GM19035 (cell line): ENCODE measurements at regions not wholly inside any gene's neighbourhood (a gene's known extent, or its start where the extent isn't known, plus 50 kb on each side); places are given as distances from the start of the nearest gene placed in this dataset.

Experiments
- ATAC-seq: cut with Tn5 transposase; IDR thresholded peaks from one replicate; pipeline ENCODE4 v1.9.1; 2021; ENCODE audit not compliant: unreplicated experiment

DNA sequence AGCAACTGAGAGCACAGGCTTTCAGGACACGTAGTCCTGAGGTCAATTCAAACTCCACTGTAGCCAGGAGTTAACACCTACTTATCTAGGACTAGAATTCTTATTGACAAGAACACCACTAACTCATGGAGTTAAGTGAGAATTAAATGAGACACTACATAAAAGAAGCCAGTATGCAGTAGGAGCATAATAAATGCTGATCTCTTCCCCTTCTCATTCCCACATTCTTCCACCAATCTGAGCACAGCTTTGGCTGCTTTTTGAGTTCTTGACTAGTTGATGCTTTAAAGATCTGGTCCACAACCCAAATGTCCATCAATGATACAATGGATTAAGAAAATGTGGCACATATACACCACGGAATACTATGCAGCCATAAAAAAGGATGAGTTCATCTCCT lies 55.2 kb downstream of the TTC32 start:
- no peak for ATAC-seq

DNA sequence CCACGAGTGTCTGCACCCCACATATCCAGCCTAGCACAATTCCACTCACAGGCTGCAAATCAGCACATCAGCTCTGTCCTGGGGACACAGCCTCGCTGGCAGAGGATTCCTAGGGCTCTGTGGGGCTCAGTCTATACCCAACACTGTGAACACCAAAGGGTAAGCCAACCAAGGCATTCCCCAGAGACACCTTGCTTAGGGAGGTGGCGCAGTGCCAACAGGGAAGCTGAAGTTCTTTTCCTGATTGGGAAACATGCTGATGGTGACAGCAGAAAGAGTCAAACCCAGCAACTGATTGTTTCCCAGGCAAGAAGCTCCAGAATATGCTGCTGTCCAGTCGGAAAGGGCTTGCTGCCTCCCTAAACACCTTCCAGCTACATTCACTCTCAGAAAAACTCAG lies 55.8 kb downstream of the TTC32 start:
- no peak for ATAC-seq

GRCh38 chr2:19845323-19845920 lies 56.4 kb downstream of the TTC32 start:
- ATAC-seq, result no peak

GRCh38 chr2:19844750-19845149 lies 57.0 kb downstream of the TTC32 start:
- no peak for ATAC-seq

DNA sequence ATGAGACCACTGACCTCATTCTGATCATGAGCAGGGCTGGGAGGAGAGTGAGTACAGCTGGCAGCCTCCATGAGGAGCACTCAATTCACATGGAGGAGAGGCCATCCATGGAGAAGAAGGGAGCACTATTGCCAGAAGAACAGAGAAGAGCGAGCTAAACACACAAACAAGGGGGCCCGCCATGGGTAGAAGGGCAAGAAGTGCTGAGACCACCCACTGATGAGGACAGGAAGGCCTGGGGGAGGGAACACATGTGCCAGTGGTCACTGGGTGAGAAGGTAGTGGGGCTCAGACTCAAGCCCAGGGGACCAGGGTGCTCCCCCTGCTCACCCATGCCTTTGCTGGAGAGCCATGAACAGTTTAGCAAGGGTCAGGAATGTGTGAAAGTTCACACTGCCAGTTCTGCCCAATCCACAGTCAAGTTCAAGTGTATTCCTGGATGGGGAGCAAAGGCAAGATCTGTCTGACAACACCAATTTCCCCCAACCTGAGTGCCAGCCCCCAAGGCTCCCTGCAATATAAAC lies 57.7 kb downstream of the TTC32 start:
- ATAC-seq, result no peak

DNA sequence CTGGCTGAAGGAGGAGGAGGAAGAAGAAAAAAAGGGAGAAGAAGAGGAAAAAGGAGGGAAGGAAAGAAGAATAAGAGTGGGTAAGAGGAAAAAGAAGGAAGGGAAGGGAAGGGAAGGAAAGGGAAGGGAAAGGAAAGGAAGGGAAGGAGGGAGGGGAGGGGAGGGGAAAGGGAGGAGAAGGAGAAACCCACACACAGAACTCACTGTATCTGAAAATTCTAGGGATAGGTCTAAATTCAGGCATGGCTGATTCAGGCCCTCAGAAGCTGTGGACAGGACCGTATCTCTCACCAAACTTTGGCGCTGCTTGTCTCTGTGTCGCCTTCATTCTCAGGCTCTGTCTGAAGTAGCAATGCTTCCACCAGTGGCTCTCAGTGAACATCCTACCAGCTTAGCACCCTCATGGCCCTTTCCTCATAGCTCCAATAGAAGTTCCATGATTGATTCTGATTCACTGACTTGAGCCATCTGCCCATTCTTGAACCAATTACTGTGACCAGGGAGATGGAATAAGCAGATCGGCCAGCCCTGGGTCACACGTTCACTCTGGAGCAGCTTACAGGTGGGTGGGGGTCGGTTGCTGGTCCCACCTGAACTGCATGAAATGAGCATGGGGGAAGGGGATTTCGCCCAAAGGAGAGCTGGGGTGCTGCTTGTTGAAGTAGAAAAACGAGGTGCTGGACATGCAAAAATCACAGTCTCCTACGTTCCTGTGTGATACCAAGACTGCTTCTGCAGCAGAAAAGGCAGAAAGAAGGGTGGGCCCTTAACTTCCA lies 59.7 kb downstream of the TTC32 start:
- ATAC-seq, result no peak

GRCh38 chr2:19839438-19839837 lies 62.3 kb downstream of the TTC32 start:
- no peak for ATAC-seq

DNA sequence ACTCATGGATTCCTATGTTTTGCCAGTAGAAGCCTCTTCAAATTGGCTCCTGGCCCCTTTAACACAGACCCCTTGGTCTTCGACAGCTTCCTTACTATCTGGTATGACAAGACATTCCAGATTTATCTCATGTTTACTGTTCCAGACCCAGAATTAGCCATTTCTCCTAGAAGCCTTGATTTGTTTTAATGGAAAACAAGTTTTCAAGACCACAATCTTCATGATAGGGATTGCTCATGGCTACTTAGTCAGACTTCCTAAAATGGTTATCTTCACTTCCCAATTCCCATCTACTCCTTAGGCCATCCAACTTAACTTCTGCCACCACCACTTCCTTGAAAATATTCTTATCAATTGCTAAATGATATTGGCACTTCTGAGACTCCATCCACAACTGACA lies 63.2 kb downstream of the TTC32 start:
- no peak for ATAC-seq

DNA sequence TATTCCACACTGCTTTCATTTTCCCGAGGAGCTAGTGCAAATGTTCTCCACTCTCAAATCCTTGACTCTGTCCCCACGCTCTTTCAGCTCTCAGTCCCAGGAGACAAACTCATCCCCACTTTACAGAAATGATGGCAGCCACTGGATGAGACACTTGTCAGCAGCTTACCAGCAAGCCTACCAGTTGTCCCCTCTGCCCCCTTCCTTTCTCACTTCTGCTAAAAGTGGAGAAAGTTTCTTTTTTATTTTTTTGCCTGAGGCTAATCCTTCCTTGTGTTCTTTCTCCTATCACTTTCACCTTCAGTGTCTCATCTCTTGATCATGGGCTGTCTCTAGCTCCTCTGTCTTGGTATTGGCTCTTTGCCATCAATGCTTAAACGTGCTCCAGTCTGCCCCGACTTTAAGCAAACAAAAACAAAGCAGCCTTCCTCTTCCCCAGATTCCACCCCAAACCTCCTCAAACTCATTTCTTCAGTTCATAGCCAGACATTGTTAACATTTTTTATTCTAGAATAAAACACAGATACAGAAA lies 64.5 kb downstream of the TTC32 start:
- no peak for ATAC-seq

DNA sequence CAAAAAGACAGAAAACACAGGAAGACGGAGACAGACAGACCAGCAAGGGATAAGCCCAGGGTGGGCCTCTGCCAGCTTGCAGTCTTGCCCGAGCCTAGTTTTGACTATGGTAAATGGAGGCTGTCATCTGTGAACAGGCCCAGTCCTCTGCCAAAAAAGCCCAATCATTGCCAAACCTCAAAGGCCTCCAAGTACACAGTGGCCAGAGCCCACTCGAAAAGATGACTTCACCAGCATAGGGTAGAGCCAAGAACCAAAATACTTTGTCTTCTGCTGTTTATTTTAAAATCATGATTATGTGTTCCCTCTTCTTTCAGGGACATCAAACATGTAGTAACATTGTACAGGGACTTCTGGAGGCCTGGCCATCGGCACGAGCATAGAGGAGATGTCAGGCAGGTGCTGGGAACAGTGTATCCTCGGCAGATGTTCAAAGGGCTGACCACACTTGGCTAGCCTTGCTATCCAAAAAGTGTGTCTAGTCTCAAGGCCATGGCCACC lies 66.0 kb downstream of the TTC32 start:
- no peak for ATAC-seq

- no peak for ATAC-seq
Measured at GRCh38 chr2:19833978-19834377, 67.8 kb downstream of the TTC32 start.

DNA sequence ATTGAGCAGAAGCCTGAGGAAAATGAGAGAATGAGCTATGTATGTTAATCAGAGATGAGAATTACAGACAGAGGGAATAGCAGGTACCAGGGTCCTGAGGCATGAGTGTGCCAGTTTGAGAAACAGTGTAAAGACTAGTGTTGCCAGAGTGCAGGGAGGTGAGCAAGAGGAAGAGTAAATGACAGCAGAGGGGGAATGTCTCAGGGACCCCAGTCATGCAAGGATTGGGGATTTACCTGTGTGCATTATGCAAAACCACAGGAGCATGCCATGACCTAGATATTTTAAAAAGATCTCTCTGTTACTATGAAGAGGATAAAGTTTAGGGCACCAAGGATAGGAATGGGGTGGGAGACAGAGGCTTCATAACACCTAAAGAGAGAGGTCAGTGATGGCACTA lies 72.1 kb downstream of the TTC32 start:
- no peak for ATAC-seq

DNA sequence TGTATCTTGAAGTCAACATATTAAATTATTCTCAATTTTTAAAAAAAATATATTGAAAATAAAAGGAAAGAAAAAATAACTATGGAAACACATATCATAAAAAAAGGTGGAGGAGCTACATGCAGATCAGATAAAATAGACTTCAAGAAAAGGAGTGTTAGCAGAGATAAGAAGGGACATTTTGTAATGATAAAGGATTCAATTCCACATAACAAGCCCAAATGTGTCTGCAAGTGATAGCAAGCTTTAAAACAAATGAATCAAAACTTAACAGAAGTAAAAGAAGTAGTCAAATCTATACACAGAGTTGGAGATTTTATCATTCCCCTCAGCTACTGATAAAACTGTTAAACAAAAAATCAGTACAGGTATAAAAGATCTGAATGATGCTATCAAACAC lies 74.9 kb downstream of the TTC32 start:
- no peak for ATAC-seq

DNA sequence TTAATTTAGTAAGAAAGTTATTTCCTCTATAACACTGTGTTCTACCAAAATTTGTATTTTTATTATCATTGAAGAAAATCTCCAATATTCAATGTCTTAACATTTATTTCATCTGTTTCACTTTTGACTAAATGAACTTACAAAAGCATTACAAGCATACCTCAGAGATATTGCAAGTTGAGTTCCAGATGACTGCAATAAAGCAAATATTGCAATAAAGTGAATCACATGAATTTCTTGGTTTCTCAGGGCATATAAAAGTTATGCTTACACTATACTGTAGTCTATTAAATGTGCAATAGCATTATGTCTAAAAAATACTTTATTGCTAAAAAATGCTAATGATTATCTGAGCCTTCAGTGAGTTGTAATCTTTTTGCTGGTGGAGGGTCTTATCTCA lies 78.3 kb downstream of the TTC32 start:
- ATAC-seq, result no peak

DNA sequence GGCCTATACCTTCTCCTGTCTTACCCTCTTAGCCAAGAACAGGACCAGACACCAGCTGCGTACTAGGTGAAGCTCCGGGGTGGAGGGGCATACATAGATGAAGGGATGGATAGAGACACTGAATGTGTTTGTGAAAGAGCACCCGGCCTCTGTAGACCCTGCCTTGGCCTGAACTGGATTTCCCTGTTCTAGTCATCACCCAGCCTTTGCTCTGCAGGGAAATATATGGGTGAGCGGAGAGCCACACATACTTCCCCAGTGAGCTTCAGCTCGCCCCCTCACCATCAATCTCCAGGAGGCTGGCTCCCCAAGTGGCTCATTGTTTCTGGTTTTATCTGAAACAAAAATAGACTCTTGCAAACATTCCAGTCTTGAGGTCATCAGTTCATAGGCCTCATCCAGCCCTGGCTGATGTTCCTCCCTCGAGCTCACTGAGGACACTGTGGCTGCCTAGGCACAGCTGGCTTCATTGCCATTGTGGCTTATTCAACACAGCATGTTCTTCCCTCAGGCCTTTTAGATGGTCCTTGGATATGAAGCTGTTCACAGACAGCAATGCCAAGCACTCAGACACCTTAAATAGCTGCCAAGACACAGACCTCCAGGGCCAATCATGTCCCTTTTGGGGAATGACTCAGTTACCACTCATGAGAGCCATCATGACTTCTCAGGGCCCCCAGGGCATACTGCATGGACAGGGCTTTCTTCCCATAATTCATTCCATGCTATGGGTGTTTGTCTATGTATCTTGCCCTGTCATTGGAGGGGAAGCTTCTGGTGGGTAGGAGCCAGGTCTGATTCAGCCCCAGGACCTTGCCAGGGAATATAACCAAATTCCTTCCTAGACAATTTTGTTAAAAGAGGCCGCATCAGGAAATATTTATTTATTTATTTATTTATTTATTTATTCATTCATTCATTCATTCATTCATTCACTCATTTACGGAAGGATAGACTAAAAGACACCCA lies 82.4 kb downstream of the TTC32 start:
- no peak for ATAC-seq

DNA sequence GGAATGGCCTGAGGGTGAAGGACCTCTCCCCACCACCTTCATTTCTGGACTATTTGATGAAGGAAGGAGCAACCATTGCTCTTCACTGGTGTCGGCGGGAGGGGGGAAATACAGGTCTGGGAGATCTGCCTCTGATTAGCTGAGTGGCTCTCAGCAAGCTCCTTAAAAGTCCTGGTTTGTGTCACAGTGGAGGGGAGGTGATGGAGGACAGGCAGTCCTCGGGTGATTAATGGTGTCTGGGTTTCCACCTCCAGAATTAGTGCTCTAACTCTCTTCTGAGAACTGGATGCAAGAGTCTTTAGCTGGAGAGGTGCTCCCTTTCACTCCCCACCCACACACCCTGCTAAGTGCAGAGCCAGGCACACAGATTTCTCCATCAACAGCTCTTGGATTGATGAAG lies 83.2 kb downstream of the TTC32 start:
- no peak for ATAC-seq

GRCh38 chr2:19818039-19818438 lies 83.7 kb downstream of the TTC32 start:
- ATAC-seq, result no peak

- ATAC-seq, result no peak
Measured at GRCh38 chr2:19815746-19816145, 86.0 kb downstream of the TTC32 start.

GRCh38 chr2:19812166-19812565 lies 89.6 kb downstream of the TTC32 start:
- no peak for ATAC-seq

GRCh38 chr2:19811186-19811585 lies 90.6 kb downstream of the TTC32 start:
- ATAC-seq, result no peak

DNA sequence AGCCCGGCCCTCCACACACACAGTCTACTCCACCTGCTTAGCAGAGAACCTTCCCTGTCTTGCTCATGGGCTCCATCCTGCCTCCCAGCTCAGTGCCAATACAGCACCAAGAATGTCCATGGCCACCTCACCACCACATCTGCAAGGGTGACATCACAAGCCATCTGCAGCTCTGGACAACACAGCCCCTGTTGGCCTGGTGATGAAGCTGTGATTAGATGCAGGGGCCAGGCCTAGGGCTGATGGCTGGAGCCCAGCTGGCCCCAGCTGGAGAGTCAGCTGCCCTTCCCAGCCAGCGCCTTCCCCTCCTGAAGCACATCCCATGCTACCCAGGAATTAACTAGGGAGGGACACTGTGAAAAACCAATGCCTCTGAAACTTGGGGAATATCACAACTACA lies 91.1 kb downstream of the TTC32 start:
- no peak for ATAC-seq
